HG02870 (cell line): ENCODE measurements at regions not wholly inside any gene's neighbourhood (a gene's known extent, or its start where the extent isn't known, plus 50 kb on each side); places are given as distances from the start of the nearest gene placed in this dataset.

ENCODE experiments used
- ATAC-seq: cut with Tn5 transposase; IDR thresholded peaks from one replicate; pipeline ENCODE4 v1.9.1; 2021; ENCODE audit warnings: mild to moderate bottlenecking, moderate library complexity; ENCODE audit not compliant: unreplicated experiment

DNA sequence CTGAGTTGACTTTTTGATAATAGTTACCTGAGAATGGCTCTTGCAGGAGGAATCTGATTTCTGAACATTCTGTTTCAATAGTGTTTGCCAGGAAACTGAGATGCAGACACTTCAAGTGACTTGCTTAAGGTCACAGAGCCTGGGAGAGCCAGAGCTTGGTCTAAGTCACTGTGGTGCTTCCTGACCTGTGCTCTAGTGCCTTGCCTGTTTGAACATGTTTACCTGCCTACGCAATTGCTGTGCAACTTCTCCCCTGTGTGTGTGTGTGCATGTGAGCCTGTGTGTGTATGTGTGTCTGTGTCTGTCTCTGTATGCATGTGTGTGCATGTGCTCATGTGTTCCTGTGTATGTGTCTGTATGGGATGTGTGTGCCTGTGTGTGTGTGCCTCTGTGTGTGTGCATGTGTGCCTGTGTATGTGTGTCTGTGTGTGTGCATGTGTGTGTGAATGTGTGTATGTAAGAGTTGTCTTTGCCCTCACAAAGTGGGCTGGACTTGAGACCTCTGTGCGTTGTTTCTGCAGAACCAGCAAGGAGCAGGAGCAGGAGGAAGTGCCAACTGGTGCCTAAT is 185.8 kb downstream of the GADD45G start:
- ATAC-seq = no peak

DNA sequence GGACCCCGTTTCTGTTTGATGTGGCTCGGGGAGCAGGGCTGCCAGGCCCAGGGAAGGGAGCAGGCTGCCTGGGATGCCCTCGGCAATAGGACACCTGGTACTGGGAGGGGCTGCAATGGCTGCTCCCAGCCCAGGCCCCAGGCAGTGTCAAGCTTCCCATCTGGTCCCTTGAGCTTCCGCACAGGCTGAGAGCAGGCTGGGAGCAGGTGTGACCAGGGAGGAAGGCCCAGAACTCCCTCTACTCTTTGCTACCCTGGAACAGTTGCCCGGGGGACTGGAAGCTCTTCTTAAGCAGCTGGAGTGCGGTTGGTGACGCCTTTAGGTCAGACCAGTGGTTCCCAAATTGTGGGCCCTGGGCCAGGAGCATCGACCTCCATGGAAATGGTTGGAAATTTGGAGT is 186.9 kb downstream of the GADD45G start:
- ATAC-seq = no peak

DNA sequence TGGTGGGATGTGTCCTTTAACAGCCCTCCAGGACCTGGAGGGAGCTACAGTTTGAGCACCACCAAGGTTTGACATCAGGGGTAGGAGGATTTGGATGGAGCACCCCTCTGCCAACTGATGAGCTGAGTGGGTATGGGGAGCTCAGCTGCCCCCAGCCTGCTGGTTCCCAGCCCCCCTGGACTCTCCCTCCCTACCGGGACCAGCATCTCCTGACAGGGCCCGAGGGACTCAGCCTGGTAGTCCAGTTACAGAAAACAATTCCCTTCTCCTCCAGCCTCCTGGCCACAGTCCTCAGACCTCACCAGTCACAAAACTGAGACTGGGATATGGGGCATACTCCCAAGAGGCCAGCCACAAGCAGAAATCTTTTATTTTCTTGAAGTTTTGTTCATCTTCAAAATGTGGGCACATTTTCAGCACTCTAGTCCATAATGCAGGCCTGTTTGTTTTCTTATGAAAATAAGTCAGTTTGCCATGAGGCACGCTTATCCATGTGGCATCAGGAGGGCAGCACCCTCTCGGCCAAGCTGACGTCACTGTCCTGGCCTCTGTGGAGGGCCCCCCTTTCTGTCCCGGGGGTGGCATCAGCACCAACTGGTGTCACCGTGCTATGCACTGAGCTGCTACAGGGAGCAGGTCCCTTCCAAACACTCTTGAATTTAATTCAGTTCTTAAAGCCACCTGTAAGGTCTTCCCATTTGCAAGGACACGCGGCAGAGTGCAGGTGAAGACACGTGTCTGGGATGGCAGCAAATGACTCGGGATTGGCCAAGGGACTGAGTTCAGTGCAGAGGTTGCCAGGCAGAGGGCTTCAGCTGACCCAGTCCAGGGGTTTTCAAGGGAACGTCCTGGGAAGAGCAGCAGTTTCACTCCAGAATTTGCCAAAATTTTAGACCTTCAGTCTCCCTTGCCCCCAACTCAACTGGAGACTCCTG is 187.6 kb downstream of the GADD45G start:
- no peak for ATAC-seq

DNA sequence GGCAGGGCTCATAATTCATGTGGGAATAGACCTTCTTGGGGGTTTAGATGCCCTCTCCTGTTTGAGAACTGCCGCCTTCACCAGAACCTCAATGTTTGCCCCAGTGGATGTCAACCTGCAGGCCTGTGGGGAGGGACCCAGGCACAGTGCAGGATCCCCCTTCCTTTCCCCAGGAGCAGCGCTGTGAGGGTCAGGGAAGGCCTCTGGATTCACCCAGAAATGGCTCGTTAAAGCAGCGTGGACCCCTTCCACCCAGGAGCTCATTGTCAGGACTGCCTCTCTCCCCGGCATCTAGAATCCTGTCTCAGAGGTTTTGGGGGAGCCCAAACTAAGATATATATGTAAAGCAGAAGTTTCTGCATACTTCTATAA is 188.3 kb downstream of the GADD45G start:
- no peak for ATAC-seq

DNA sequence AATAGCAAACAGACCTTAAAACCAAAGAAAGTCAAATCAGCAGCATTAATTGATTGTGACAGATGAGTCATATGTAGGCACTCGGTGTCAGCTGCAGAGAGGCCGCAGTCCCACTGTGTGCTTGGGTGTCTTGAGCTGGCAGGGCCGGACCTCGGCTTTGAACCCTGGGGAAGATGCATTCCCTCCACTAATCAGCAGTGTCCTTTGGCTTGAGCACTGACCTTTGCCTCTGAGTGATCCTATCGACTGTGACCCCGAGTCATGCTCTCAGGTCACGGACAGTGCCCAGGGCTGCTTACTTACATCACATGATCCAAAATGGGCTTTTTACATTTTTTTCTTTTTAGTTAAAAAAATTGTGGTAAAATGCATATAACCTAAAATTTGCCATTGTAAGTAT is 188.7 kb downstream of the GADD45G start:
- no peak for ATAC-seq

DNA sequence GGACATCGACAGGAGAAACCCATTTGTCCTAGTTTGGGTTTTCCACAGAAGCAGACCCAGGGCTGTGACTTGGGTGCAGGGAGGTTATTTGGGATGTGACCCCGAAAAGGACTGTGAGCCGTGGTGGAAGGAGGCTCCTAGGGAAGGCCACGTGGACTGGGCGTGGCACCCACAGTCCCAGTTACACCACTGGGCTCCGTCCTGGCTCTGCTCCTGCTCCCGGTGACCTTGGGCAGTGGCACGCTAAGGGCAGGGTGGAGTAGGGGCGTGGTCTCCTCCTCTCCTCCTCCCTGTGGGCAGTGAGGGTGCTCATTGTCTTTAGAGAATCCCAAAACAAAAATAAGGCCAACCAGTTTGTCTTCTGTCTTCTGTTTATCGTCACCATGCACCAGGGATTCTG is 190.1 kb downstream of the GADD45G start:
- ATAC-seq = no peak

DNA sequence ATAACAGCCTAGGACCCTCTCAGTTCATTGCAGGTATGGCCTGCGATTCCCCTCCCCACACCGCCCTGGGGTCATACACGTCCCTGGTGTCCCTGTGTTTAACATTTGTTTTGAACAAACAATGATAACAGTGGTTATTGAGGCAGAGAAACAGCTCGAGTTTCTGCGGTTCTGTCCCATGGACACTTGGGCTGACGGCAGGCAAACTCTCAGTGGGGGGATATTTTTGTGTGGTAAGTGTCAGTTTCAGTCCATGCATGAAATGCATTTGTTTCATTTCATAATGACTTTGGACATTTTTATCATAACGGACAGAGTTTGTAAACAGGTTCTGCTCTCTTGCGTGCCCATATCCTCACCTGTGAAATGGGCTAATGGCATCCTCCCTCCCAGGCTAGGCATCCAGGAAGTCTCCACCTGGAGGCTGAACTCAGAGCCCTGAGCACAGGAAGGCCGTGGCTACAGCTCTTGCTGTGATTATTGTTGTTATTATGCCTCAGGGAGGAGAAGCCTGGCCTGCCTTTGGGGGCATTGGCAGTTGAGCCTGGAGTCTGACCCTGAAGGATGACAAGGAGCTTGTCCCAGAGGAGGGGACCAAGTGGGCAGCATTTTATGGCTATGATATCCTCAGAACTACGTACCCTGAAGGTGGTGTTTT is 190.9 kb downstream of the GADD45G start:
- ATAC-seq = no peak

DNA sequence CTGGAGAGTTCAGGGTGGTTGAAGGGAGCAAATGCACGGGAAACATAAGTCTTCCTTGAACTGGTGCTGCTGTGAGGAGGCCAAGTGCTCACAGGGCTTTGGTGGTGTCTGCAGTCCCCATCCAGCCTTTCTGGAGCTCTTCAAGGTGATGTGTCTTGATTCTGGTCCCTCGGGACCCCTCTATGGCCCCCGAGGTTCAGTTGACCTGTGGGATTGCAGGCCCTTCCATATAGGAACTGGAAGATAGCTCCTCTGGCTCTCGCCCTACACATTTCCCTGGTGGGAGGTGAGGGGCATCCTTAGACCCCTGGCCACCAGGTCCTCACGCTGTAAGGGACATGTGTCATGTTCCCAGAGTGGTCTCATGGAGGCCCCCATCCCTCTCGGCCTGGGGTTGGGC is 191.8 kb downstream of the GADD45G start:
- no peak for ATAC-seq

DNA sequence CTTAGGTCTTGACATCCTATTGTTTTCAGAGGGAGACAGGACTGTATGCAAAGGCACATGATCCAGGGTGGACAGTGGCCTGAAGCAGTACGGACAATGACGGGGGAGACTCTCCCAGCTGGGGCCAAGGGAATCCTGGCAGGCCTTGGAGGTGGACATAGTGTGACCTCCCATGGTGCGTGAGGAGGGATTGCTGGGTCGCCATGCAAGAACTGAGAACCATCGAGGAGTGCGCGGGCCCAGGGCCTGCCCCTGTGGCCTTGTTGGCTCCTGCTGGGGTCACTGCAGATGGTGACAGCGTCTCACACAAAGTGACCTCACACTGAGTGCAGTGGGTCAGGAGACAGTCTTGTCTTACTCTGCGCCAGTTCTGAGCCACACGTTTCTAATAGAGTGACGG is 192.4 kb downstream of the GADD45G start:
- no peak for ATAC-seq

DNA sequence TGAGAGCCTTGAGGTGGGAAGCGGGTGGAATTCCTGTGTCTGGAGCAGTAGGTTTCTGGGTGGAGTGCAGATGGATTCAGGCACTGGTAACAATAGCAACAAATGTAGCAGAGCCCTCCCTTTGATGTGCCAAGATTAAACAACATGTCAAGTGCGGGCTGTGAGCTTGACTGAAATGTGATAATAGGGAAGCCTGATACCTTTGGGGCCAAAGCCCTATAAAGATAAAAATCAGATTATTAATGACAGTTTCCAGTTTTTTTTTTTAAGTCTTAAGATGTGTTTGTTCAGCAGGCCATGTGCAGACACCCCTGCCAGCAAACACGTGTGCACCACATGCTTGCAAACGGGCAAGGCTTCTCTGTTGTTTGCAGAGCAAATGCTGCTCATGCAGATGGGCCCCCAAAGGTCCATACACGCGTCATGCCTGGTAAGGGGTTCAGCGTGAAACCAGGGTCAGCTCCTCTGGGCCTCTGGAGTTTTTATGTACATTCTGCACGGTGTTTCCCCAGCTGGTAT is 193.2 kb downstream of the GADD45G start:
- no peak for ATAC-seq

DNA sequence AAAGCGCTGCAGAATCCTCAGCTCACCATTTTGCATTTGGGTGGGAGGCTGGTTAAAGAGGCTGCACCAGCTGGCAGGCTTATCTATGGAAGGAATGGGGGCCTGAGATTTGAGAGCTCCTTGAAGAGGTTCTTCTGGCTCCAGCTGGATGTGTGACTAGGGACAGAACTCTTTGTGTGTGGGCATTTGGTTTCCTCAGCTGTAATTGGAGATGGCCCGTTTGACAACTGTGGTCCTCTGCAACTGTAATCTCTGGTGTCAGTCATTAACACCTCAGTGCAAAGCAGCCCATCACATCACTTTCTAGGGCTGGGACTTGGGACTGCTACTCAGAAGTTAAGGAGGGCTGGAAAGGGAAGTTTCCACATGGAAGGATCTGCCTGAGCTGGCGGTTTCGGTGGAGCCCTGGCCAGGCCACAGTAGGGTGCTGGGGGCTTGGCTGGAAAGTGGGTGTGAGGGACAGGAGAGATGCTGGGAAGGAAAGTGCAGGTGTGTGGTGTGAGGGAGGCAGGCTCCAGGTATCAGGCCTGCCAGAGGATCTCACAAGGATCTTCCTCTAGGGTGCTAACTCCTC is 193.8 kb downstream of the GADD45G start:
- no peak for ATAC-seq

DNA sequence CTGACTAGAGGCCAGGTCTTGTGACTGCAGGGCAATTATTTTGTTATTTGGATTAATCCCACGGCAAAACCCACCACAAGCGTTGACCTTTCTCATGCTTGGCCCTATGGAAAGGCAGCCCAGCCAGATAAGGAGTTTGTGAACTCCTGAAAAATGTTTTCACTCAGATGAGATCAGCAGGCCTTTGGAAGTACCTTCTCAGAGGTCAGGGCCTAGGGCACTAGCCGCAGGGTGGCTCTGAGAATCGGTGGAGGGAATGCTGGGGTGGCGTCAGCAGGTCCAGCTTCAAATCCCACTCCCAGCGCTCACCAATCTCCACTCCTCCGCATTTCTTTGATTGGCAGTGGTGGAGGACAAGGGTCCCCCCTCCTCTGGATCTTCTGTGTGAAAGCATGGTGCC is 194.4 kb downstream of the GADD45G start:
- no peak for ATAC-seq

DNA sequence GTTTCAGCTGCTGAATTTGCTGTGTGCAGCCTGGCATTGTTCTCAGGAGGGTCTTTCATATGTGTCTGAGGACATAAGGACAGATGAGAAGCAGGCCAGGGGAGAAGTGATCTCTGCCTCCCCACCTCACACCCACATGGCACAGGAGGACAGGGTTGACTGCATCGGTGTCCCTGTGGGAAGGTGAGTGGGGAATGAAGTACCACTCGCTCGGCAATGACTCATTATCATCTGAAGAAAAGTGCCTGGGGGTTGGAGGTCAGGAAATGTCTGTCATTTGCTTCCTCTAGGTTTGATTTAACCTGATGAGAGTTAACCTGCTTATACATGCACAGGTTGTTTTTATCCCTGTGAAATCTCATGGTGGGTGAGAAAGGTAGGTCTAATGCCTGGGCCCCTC is 195.0 kb downstream of the GADD45G start:
- ATAC-seq = no peak

DNA sequence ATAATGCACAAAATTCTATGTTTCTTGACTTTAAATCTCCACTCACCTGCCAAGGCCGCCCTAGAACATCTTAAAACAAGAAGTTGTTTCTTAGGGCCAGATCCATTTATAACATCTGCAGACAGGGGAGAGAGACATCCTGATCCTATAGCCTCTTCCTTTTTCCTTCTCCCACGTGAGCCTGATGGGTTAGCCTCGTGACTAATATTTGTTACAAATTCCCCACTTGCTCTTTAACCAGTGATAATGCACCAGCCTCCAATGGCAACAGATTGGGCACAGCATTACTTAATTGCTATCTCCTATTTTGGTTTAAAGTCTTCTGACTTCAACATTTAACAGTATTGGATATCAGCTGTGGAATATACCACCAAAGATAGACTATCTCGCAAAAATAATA is 196.5 kb downstream of the GADD45G start:
- ATAC-seq = no peak

DNA sequence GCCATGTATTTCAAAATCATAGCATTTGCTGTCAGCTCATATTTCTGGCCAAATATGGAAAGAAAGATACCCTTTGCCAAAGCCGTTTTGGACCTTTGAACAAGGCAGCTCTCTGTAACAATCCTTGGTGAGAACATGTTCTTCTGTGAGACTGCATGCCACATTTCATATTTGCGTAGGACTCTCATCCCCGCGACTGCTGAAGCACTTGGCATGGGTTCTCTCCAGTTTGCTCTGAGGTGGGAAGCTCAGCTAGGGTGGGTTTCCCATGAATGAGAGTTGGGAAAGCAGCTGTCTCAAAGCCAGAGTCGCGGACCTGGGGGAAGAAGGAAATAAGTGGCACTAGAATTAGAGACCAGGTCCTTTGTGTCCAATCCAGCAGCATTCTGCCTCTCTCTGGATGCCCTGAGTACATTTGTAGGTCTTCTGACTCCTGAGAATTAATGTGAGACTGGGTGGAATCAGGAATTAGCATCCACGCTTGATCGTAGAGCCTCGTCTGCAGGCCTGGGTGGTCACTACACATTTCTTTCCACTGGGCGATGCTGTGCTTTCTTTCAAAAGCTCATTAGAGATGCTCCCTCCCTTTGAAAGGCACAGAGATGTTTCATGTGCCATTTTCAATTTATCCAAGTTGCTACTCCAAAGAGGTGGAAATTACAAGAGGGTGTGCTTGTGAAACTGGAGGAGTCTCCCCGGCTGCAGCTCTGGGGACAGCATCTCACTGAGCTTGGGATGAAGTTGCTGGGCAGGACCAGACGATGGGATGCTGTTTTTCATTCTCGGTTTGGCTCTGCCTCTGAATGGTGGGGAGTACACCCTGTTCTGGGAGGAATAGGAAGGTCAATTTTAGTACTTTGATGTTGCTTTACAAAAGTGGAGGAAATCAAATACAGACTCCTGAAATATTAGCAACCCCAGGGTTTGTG is 197.2 kb downstream of the GADD45G start:
- no peak for ATAC-seq

DNA sequence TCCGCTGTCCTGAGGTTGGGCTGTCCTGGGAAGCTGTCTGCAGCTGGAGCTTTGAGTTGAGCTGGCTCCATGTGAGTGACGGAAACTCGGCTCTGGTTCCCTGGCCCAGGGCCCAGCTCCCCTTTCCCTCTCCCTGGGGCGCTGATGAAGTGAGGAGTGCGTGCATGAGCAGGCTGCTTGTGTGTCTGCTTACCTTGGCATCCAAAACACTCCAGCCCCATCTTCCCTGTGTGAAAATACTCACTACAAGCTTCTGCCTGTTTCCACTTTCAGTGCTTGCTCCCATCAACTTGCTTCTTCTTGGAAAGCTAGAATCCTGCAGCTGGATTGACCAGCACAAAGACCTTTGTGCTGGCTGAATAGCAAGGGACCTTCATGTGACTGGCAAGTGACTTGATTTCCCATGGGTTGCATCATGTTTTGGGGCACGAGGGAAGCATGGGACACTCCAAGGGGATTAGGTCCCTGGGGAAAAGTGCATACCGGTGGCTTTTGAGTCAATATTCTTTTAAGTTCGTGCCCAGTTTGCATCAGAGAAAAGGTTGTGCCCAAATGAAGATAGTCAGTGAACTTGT is 198.1 kb downstream of the GADD45G start:
- ATAC-seq = no peak

DNA sequence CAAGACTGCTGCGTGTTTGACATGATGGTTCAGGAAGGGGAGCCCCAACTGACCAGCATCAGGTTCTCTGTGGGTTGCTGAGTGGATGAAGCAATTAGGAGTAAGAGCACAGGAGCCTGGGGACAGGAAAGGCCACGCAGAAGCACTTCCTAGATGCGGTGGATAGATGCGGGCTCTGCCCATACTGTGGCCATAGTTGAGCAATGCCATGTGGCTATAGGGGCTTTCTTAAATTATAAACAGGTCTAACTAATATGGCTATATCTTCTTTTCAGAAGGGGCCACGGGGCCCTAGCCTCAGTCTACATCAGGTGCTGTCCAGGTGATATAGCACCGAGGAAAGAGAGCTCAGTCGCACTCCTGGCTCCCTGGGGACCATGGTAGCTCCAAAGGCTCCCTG is 198.6 kb downstream of the GADD45G start:
- no peak for ATAC-seq

DNA sequence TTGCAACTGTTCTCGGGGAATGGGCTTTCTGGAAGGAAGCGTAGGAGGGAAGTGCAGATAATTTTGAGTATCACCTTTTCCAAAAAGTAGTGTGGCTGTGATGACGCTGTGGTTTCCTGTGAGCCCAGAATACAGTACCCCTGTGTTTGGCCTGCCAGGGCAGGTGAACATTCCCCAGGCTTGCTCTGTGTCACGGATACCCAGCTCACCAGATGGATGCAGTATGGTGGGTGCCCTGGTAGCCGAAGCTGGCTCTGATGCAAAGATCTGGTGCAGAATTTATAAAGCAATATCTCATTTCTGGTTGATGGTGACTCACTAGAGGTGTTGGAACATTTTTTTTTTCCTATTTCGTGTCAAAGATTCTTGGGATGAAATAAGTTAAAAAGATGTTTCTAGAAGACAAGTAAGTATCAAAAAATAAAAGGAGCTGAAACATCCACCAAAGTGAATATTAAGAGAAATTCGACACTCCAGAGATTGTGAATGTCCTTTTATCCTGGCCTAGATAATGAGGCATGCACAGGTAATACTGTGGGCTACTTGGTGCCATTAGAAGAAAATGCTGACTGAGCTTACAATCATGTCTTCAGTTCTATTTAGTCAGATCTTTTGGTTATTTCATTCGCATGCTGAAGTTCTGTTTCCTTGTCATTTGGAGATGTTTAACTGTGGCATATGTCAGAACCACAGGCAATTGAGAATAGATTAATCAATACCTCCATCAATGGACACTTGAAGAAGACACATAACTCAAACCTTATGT is 200.1 kb downstream of the GADD45G start:
- no peak for ATAC-seq

DNA sequence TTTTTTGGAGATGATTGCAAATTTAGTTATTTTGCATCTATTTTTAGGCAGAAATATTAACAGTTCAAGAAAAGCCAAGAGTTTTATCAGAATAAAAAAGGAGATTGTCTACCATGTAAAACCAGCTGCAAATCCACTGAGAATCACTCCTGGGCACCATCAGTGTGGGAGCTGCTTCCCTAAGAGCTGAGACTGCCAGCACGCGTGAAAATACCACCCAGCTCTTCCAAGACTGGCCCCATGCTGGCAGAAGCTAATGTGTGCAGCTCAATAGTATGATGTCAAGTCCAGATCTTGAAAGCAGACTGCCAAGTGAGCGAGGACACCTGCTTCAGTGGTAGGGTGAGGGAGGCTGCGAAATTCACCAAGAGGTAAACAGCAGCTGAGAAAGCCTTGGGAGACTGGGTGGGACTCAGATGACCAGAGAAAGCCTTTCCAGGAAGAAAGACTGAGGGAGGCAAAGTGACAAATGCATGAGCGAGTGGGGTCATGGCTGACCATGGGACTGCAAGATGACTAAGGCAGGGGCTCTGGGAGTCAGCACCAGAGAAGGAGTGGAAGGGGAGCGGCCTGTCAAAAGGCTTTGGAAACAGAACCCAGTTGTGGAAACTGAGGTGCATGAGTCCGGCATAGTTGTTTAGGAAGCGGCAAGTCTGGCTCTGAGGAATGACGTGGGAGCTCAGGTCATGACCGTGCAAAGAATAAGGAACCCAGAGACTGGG is 200.9 kb downstream of the GADD45G start:
- no peak for ATAC-seq
